ENCODE measurements at regions not wholly inside any gene's neighbourhood (a gene's known extent, or its start where the extent isn't known, plus 50 kb on each side); places are given as distances from the start of the nearest gene placed in this dataset.
"Not testable (repeated sequence)": the region's sequence is repeated elsewhere in the genome, so short reads cannot be mapped to it uniquely, and the experiment has no call there.

DNA sequence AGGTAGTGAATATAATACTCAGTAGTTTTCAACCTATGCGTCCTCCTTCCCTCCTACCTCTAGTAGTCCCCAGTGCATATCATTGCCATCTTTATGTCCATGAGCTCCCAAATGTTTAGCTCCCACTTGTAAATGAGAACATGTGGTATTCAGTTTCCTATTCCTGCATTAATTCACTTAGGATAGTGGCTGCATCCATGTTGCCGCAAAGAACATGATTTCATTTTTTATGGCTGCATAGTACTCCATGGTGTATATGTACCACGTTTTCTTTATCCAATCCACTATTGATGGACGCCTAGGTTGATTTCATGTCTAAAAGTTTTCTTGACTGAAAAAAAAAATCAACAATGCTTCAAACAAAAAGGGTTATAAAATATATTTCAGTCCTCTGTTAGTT is 303.4 kb upstream of the SGCG start:
- no peak for DNase-seq

DNA sequence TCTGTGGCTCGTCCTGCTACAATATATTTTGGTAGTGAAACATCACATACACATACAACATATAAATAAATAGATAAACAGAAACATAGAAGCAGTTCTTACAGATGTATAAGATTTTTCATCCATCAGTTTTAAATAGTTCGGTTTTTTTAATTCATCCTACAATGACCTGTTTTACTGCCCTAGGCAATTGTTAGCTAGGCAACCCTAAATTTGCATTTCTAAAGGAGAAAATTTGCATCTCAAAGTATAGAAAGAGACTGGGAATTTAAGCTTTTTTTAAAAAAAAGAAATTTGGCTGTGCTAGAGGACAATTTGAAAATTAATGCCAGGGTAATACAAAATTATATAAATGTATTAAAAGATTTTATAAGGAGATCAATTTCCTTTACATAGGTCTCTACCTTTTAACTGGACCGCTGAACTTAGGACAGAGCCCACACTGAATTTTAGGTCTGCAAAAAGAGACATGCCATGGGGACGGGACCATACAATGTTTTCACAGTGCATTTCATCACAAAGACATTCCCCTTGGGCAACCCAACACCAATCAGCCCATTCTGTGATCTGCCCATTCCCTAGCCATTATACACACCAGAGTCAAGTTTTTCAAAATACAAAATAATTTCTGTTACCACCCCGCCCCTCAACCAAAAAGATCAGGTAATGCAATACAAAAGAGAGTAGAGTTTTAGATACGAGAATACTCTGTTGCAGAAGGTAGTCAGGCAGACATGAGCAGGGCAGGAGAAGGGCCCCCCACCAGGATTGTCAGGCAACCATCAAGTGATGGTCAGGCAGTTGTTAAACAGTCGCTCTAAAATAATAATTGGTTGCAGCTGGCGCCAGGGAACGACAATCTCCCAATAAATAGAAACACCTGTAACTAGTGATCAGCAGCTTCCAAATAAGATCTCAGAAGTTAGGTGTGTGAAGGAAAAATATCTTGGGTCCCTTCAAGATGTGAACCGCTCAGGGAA is 299.7 kb upstream of the SGCG start:
- no peak for DNase-seq

DNA sequence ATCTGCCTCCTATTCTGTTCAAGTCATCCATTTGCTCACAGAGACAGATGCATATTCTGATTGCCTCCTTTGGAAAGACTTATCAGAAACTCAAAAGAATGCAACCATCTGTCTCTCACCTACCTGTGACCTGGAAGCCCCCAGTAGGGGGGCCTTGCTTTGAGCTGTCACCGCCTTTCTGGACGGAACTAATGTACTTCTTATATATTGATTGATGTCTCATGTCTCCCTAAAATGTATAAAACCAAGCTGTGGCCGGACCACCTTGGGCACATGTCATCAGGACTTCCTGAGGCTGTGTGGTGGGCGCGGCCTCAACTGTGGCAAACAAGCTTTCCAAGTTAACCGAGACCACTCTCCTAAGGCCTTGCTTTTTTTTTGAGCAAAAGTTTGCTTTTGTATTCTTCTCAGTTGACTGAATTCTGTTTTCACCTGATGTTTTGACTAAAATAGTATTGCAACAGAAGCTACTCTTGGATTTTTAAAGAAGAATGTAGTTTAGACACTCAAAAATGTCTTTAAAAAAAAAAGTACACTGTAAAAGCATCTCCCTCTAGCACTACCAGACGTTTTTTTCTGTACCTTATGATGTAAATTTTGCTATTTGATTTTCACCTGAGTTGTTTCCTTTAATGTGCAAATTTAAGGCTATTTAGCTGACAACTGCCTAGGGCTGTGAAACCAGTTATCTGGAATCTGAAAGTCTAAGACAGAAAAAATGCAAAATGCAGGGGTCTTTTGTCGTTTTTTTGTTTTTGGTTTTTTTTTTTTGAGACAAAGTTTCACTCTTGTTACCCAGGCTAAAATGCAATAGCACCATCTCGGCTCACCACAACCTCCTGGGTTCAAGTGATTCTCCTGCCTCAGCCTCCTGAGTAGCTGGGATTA is 298.8 kb upstream of the SGCG start:
- DNase-seq = not testable (repeated sequence)

DNA sequence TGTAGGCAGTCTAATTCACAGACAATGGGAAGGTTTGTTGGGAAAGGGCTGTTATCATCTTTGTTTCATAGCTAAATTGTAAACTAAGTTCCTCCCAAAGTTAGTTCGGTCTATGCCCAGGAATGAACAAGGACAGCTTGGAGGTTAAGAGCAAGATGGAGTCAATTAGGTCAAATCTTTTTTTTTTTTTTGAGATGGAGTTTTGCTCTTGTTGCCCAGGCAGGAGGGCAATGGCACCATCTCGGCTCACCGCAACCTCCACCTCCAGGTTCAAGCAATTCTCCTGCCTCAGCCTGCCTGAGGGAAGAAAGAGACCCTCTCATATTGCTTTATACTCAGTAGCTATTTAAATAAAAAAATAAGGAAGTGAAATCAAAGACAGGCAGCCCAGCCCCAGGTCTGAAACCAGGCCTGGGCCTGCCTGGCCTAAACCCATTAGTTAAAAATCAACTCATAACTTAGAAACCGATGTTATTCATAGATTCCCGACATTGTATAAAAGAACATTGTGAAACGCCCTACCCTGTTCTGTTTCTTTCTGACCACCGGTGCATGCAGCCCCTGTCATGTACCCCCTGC is 297.4 kb upstream of the SGCG start:
- no peak for DNase-seq

DNA sequence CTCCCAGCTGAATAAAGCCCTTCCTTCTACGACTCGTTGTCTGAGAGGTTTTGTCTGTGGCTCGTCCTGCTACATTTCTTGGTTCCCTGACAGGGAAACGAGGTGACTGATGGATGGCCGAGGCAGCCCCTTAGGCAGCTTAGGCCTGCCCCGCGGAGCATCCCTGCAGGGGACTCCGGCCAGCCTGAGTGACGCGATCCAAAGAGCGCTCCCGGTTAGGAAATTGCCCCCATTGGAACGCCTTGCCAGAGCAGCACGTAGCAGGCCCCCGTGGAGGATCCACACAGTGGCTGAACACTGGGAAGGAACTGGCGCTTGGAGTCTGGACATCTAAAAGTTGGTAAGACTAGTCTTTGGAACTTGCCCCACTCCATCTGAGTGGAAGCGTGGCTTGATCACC is 296.8 kb upstream of the SGCG start:
- DNase-seq = no peak

DNA sequence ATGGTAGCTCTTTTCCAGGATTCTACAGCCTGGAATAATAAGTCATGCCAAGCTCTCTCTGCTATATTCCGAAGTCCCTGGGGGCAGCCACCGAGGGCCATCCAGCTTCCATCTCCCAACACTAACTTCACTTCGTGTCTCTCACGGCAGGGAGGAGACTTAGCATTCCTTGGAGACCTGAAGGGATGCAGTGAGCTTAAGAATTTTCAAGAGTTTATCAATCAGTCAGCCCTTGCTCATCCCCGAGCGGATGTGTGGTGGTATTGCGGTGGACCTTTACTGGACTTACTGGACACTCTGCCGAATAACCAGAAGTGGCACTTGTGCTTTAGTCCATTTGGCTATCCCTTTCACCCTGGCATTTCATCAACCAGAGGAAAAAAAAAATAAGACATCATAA is 294.7 kb upstream of the SGCG start:
- DNase-seq = not testable (repeated sequence)

DNA sequence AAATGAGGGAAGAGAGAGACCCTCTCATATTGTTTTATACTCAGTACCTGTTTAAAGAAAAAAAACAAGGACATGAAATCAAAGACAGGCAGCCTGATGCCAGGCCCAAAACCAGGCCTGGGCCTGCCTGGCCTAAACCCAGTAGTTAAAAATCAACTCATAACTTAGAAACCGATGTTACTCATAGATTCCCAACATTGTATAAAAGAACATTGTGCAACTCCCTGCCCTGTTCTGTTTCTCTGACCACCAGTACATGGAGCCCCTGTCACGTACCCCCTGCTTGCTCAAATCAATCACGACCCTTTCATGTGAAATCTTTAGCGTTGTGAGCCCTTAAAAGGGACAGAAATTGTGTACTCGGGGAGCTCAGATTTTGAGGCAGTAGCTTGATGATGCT is 291.4 kb upstream of the SGCG start:
- DNase-seq = not testable (repeated sequence)

DNA sequence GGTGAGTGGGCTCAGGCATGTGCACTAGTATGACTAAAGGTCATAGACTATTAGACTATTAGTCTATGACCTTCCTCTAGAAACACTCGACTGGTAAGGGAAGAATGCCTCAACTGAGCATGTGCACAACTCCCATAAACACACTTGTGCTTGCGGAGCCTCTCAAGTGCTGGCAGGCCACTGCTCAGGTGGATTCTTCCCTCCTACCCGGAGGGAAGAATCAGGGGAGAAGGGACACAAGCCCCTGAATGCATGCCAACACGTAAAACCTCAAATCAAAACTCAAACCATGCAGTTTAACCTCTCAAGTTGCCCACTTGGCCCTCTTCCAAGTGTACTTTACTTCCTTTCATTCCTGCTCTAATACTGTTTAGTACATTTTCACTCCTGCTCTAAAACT is 287.6 kb upstream of the SGCG start:
- no peak for DNase-seq

DNA sequence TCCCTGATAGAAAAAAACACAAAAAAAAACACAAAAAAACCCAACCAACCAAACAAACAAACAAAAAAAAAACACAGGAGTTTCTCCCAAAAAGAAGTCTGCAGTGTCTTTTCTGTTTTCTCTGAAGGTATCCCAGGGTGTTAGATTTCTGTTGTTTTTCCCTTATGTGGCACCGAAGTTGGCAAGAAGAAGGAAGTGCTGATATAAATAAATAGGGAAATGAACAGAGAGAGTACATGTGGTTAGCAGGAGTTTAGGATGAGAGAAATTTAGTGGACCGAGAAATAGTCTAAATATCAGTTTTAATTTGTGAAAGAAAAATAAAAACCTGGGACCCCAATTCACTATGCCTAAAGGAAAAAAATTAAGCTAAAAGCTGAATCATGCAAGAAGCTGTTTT is 287.0 kb upstream of the SGCG start:
- no peak for DNase-seq

DNA sequence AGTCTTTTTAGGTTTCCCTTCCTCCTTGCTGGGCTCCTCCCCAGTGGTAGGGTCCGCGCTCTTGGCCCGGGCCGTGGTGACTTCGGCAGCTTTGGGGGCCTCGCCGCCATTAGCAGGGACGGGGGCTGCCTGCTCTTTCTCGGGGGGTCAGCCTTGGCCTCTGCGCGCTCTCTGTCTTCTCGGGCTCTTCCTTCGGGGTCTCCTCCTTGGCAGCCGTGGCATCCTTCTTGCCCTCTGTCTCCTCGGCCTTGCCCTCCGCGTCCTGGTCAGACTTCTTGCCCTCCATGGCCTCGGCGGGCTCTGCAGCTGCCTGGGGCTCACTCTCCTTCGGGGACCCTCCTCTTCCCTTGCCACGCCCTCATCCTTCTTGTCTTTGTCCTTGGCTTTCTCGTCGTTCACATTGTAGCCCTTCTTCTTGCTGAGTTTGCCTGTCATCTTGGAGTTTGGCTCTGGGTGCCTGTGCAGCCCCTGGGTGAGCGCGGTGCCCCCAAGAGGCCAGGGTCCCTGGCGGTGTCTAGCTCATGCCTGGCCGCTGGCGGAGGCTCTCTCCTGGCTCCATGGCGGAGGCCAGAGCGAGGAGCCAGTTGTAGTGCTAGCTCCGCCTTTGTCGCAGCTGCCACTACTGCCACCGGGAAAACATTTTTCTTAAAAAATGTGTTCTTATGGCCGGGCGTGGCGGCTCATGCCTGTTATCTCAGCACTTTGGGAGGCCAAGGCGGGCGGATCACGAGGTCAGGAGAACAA is 283.0 kb upstream of the SGCG start:
- DNase-seq = no peak

DNA sequence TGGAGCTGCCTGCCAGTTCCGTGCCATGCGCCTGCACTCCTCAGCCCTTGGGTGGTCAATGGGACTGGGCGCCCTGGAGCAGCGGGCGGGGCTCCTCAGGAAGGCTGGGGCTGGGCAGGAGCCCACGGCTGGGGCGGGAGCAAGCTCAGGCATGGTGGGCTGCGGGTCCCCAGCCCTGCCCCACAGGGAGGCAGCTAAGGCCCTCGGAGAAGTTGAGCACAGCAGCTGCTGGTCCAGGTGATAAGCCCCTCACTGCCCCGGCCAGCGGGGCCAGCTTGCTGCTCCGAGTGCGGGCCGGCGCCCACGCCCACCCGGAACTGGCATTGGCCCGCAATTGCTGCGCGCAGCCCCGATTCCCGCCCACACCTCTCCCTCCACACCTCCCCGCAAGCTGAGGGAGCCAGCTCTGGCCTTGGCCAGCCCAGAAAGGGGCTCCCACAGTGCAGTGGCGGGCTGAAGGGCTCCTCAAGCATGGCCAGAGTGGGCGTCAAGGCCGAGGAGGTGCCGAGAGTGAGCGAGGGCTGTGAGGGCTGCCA is 280.3 kb upstream of the SGCG start:
- not testable (repeated sequence) for DNase-seq

DNA sequence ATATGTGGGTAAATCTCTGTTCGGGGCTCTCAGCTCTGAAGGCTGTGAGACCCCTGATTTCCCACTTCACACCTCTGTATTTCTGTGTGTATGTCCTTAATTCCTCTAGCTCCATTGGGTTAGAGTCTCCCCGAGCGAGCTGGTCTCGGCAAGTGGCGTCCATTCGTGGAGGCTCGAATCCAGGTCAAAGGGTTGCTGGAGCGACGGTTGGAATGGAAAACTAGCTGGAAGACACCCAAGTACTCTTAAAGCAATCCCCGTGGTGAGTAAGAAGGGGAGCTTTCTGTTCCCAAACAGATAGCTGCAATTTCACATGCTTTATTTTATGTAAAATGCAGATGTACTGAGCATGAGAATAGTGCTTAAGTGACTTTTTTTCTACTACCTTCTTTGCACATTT is 277.5 kb upstream of the SGCG start:
- no peak for DNase-seq

DNA sequence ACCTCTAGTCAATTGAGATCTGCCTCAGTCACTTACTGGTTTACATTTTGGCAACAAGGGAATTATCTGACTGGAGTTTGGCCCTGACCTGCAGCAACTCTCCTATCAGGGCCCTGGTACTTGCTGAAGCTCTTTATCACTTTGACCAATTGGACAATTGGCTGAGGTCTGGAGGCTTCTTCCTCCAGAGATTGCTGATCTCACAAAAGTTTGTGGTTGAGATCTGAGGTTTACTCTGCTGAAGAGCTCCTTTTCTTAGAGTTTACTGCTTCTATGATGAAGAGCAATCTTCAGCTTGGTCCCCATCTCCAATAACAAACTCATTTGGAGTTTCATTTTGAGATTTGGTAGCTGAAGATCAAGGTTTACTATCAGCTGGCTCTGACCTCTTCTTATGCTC is 276.9 kb upstream of the SGCG start:
- DNase-seq = no peak

DNA sequence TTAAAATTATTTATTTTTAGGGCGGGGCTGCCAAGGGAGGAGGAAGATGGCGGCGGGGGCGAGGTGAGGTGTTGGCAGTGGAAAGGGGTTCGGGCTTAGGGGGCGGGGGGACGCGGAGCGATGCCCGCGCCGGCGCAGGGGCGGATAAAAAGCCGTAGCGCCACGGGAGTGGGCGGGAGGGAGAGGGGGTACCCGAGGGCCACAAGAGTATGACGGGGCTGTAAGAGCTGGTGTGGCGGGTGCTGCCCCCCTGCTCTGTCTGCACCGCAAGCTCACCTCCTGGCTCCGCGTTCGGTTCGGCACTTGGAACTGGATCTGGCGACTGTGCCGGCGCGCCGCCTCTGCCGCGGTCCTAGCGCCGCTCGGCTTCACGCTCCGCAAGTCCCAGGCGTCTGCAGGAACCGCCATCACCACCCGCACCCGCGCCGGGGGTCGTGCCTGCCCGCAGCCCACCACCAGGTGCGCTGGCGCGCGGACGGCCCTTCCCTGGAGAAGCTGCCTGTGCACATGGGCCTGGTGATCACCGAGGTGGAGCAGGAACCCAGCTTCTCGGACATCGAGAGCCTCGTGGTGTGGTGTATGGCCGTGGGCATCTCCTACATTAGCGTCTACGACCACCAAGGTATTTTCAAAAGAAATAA is 265.2 kb upstream of the SGCG start:
- no peak for DNase-seq

DNA sequence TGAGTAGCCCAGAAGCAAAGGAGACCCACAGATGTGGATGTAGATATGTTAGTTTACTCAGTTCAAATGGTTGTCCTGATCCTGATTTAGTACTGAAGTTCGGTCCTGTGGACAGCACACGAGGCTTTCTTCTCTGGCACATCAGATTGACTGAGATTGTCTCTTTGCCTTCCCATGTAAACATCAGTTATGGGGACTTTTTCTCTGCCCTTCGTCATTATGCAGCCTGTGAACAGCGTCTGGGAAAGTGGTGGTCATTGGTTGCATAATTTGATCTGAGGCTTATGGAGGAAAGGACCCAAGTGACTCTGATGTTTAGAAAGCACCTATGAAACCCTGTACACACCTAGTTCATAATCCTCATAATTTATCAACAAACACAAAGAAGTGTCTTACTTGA is 264.5 kb upstream of the SGCG start:
- DNase-seq = not testable (repeated sequence)

DNA sequence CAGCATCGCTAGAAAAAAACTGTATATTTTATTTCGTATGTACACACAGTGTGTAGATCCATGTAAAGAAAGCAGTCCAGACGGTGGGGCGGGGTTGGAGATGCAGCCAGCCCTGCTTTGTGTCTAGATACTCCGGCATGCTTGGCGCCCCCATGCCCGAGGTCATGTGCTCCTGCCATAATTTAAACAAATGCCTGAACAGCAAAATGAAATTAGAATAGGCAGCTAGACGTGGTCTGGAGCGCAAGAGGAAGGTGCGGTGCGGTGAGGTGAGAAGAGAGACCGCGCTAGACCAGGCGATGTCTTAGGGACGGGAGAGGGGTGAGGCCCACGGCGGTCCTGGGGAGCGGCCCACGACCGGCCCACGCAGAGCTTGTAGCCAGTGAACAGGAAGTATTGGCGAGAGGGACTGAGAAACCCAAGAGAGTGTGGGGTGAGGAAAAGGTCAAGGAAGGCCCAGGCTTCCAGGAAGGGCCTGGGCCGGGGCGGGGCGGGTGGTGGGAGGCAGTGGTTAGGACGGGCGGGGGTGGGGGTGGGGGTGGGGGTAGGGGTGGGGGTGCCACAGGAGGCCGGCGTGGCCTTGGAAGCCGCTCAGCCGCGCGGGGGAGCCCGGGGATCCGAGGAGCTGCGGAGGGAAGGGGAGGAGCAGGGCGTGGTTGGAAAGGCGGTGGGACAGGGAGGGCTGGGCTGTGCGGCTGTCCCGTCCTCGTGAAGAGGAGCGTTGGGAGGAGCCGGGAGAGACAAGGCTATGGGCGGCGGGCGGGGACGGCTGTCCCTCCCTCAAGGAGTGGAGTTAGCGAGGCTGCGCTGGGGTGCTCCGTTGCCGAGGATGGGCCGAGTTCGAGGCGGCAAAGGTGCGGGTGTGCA is 254.7 kb upstream of the SGCG start:
- DNase-seq = no peak

DNA sequence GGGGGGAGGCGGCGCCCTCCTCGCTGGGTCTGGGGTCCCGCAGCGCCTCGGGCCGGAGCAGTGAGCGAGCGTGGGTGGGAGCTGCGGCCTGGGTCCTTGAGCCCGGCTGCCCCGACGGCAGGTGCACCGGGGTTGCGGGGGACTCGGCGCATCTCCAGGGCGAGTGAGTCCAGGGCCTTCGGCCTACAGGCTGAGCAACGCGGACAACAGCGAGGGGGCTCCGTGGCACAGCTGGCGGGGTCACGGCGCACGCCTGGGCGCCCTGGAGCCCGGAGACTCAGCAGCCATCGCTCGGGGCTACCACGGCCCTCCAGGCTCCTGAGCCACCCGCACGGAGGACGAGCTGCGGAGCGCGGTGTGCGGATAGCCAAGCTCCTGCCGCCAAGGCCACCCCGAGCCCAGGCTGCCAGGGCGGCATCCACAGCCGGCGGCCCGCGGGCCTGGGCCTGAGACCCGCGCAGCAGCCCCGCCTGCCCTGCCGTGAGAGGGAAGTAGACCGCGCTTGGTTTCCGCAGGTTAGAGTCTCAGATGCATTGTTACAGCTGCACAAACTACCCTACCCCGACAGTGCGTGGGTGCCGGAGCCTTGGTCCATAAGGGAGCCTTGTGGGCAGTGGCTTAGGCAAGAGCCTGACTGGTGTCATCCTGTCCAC is 253.9 kb upstream of the SGCG start:
- DNase-seq = no peak

DNA sequence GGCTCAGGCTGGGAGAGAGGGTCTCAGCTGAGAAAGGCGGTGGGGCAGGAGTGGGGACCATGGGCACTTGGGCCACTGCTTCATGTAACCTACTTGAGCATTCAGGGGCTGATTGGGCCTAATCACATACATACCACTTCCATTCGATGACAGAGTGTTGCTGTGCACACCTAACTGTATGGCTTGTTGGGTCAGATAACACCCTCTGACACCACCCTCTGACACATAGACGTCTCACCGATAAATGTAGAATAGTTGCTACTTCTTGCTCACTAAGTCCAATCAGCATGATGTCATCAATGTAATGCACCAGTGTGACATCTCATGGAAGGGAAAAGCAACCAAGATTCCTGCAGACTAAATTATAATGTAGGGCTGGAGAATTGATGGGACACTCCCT is 252.9 kb upstream of the SGCG start:
- DNase-seq = not testable (repeated sequence)

DNA sequence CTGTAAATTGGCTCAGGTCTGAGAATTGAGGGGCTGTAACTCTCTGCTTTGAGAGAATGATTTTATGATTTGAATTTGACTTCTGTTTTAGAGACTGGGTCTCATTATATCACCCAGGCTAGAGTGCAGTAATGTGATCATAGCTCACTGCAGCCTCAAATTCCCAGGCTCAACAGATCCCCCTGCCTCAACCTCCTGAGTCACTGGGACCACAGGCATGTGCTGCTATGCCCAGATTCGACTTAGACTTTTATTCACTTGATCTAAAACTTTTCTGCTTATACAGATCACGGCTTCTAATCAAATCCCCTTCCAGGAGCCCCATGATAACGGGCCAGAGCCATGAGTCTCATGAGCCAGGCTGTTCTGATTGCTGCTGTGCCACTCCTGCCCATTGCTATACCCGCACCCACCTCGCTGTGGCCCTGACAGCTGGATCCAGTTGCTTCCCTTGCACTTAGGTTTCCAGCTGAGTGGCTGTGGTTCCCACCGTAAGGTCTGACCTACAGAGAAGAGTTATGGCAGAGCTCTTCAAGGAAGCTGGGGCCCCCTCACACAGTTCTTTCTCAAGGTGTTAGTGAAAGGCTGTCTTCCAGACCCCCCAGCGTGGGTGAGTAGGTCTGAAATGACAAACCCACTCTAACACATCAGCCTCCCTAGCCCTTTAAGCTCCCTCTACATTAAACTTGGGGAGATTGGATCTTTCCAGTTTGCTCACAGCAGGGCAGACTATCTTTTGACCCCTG is 251.2 kb upstream of the SGCG start:
- no peak for DNase-seq

DNA sequence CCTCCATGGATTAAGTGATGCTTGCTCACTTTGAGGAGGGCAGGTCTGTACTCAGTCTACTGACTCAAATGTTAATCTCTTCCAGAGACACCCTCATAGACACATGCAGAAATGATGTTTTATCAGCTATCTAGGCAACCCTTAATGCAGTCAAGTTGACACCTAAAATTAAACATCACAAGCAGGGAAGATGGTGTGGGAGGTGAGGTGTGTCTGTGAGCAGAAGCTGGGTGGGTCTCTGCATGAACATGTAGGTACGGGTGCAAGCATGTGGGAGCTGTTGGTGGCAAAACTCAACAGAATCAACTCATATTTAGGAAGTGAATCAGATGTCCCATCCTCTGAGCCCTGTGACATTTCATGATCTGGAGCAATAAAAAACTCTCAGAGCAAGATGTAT is 249.2 kb upstream of the SGCG start:
- no peak for DNase-seq
